B cell (primary cell): ENCODE measurements at regions not wholly inside any gene's neighbourhood (a gene's known extent, or its start where the extent isn't known, plus 50 kb on each side); places are given as distances from the start of the nearest gene placed in this dataset.

Experiments
- ATAC-seq: fragments of 200-7000 bp; cut with Tn5 transposase; one replicate; pipeline ENCODE4 v1.10.0; 2021; ENCODE audit warnings: low read depth, mild to moderate bottlenecking, moderate number of reproducible peaks, moderate library complexity
- CTCF ChIA-PET: fragments of 350-600 bp; sonication (Branson Sonifier 250); formaldehyde crosslinking; loops from one replicate; lab custom pipeline; 2021; ENCODE audit warnings: antibody characterized with exemption, inconsistent platforms; lab: Charles Lee
- POLR2A ChIA-PET: fragments of 350-600 bp; sonication (Branson Sonifier 250); formaldehyde crosslinking; loops from one replicate; lab custom pipeline; 2021; ENCODE audit warnings: antibody characterized with exemption; lab: Charles Lee
- DNase-seq: peaks from one replicate; pipeline ENCODE4 v3.0.0; 2013
- H2AFZ ChIP-seq: 2 replicates; pipeline ENCODE4 v1.6.1; 2012; ENCODE audit warnings: mild to moderate bottlenecking, low read depth, low read length; ENCODE audit not compliant: insufficient read depth, poor library complexity, severe bottlenecking
- H3K27ac ChIP-seq, 2 donors: 1 replicate in 1 of 2; 2 replicates in 1 of 2; pipeline ENCODE4 v1.5.1; 2012 to 2013; ENCODE audit warnings: low read length in 2 of 2, mild to moderate bottlenecking in 2 of 2, moderate library complexity in 1 of 2
- H3K27me3 ChIP-seq, 4 experiments: fragments of 200-600 bp in 1 of 4; sonication (generic) in 1 of 4; replicated peaks in 1 of 4; 1 replicate in 2 of 4; 2 replicates in 2 of 4; pipeline versions ENCODE4 v1.6.1 to v1.7.0; 2013 to 2016; ENCODE audit warnings: low read length in 3 of 4, mild to moderate bottlenecking in 2 of 4, mixed read lengths in 1 of 4, moderate library complexity in 1 of 4; ENCODE audit not compliant: insufficient read depth in 4 of 4, control insufficient read depth in 3 of 4; ENCODE audit errors: control extremely low read depth in 1 of 4
- H3K36me3 ChIP-seq, 2 experiments: replicated peaks in 1 of 2; 1 replicate in 1 of 2; 2 replicates in 1 of 2; pipeline versions ENCODE4 v1.6.1 to v1.7.1; 2013; ENCODE audit warnings: low read length in 1 of 2; ENCODE audit not compliant: insufficient read depth in 2 of 2, control insufficient read depth in 1 of 2; ENCODE audit errors: control extremely low read depth in 1 of 2, extremely low read depth in 1 of 2
- H3K4me1 ChIP-seq, 2 donors: fragments of 200-600 bp in 1 of 2; sonication (generic) in 1 of 2; 1 replicate in 1 of 2; 2 replicates in 1 of 2; pipeline versions ENCODE4 v1.5.1 to v1.6.1; 2013 to 2017; ENCODE audit warnings: low read length in 2 of 2; ENCODE audit not compliant: control insufficient read depth in 2 of 2, insufficient read depth in 2 of 2
- H3K4me2 ChIP-seq: replicated peaks from 2 replicates; pipeline ENCODE3; 2012; ENCODE audit warnings: mild to moderate bottlenecking, low read depth, low read length; ENCODE audit not compliant: poor library complexity, severe bottlenecking
- H3K4me3 ChIP-seq, 5 experiments: fragments of 200-600 bp in 1 of 5; sonication (generic) in 1 of 5; 1 replicate in 3 of 5; 2 replicates in 2 of 5; pipeline versions ENCODE4 v1.5.1 to v1.7.0; 2011 to 2016; ENCODE audit warnings: low read length in 4 of 5, mild to moderate bottlenecking in 4 of 5, low read depth in 2 of 5, control low read depth in 1 of 5, moderate library complexity in 1 of 5; ENCODE audit not compliant: insufficient read depth in 1 of 5; ENCODE audit errors: control extremely low read depth in 1 of 5, extremely low read depth in 1 of 5
- H3K79me2 ChIP-seq: fragments of 200-600 bp; sonication (generic); one replicate; pipeline ENCODE4 v1.6.0; 2016; ENCODE audit warnings: low read length; ENCODE audit not compliant: control insufficient read depth, insufficient read depth
- H3K9ac ChIP-seq: fragments of 200-600 bp; sonication (generic); 2 replicates; pipeline ENCODE4 v1.6.1; 2017; ENCODE audit warnings: mild to moderate bottlenecking, low read length, moderate library complexity
- H3K9me3 ChIP-seq, 3 donors: one replicate each; pipeline versions ENCODE4 v1.6.1 to v1.7.1; 2013; ENCODE audit warnings: low read length in 2 of 3; ENCODE audit not compliant: control insufficient read depth in 2 of 3, insufficient read depth in 1 of 3; ENCODE audit errors: control extremely low read depth in 1 of 3
- H4K20me1 ChIP-seq: 2 replicates; pipeline ENCODE4 v1.6.0; 2012; ENCODE audit warnings: mild to moderate bottlenecking, low read length; ENCODE audit not compliant: insufficient read depth, control insufficient read depth, poor library complexity, severe bottlenecking
- H3K27ac Mint-ChIP-seq: one replicate; pipeline ENCODE4 v1.8.0; 2021; ENCODE audit warnings: mixed read lengths
- H3K27me3 Mint-ChIP-seq: one replicate; pipeline ENCODE4 v1.8.0; 2021; ENCODE audit warnings: mixed read lengths
- H3K4me1 Mint-ChIP-seq: one replicate; pipeline ENCODE4 v1.8.0; 2021; ENCODE audit warnings: mixed read lengths
- H3K4me3 Mint-ChIP-seq: one replicate; pipeline ENCODE4 v1.8.0; 2021; ENCODE audit warnings: mixed read lengths
- H3K9me3 Mint-ChIP-seq: one replicate; pipeline ENCODE4 v1.8.0; 2022; ENCODE audit warnings: mixed read lengths; ENCODE audit not compliant: insufficient read depth
- EZH2 ChIP-seq: IDR thresholded peaks from 2 replicates; pipeline ENCODE4 v1.6.1; 2012; ENCODE audit warnings: borderline replicate concordance, low read depth, mild to moderate bottlenecking, moderate library complexity, low read length; ENCODE audit not compliant: insufficient read depth, poor library complexity, severe bottlenecking
- WGBS: methylation state at CpG from one replicate; pipeline ENCODE4 v1.1.5; 2013; ENCODE audit warnings: missing lambda C conversion rate; ENCODE audit not compliant: insufficient coverage; 5-methylcytosine and 5-hydroxymethylcytosine counted together
- intact Hi-C: fragments of 100-400 bp; cut with micrococcal nuclease; formaldehyde crosslinking; loops from one replicate; pipeline ENCODE4 v1.10.0; 2022
- TF ChIP-seq, protein P1 (sequence below): fragments of 200-600 bp; IDR thresholded peaks from one replicate; pipeline ENCODE4 v1.8.0; 2022; ENCODE audit warnings: antibody characterized with exemption, mild to moderate bottlenecking

DNA sequence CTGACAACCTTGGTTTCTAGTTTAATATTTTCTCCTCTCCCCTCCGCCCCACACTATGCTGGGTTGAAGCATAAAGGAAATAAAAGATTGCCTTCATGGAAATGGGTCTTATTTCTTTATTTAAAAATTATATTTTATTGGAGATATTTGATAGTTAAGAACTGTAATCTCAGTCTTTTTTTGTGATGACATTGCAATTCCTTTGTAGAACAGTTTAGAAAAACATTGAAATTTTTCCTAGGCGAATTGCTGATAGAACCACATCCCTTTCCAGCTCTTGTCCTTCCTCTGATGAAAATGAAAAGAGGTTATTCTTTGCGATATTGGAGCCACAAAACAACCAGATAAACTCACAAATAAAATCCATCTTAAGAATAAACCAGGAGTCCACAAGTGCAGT is 125.6 kb upstream of the NRIP1 start:
- H3K4me3 Mint-ChIP-seq, result no peak overlapping the region
- no peaks in the 10 kb centered on the region for H3K4me1 ChIP-seq
- no peaks in the 10 kb centered on the region for H3K36me3 ChIP-seq
- no peak for ATAC-seq
- no peaks in the 10 kb centered on the region for H3K27me3 ChIP-seq
- no peak overlapping the region for H3K4me3 ChIP-seq
- no peaks in the 10 kb centered on the region for H3K4me1 Mint-ChIP-seq
- WGBS, result no CpG with 5 or more reads among the region's 3 CpGs
- no peak for DNase-seq
- no peak overlapping the region for H3K27ac Mint-ChIP-seq
- H3K27ac ChIP-seq, result no peak overlapping the region
- CTCF ChIA-PET, result no interaction called here
- peaks cover 7% of the 10 kb centered on the region for H3K27me3 Mint-ChIP-seq
- no peak overlapping the region for H3K9ac ChIP-seq
- no peaks in the 10 kb centered on the region for H3K79me2 ChIP-seq
- H3K9me3 ChIP-seq, result no peaks in the 10 kb centered on the region
- TF ChIP-seq, protein P1, sequence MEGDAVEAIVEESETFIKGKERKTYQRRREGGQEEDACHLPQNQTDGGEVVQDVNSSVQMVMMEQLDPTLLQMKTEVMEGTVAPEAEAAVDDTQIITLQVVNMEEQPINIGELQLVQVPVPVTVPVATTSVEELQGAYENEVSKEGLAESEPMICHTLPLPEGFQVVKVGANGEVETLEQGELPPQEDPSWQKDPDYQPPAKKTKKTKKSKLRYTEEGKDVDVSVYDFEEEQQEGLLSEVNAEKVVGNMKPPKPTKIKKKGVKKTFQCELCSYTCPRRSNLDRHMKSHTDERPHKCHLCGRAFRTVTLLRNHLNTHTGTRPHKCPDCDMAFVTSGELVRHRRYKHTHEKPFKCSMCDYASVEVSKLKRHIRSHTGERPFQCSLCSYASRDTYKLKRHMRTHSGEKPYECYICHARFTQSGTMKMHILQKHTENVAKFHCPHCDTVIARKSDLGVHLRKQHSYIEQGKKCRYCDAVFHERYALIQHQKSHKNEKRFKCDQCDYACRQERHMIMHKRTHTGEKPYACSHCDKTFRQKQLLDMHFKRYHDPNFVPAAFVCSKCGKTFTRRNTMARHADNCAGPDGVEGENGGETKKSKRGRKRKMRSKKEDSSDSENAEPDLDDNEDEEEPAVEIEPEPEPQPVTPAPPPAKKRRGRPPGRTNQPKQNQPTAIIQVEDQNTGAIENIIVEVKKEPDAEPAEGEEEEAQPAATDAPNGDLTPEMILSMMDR, result no peak
- no peak for TF ChIP-seq EZH2
- POLR2A ChIA-PET, result no interaction called here
- no peak overlapping the region for H2AFZ ChIP-seq
- no peaks in the 10 kb centered on the region for H3K9me3 Mint-ChIP-seq
- intact Hi-C loops, result no loop called here
- H3K4me2 ChIP-seq, result no peak overlapping the region
- no peaks in the 10 kb centered on the region for H4K20me1 ChIP-seq

DNA sequence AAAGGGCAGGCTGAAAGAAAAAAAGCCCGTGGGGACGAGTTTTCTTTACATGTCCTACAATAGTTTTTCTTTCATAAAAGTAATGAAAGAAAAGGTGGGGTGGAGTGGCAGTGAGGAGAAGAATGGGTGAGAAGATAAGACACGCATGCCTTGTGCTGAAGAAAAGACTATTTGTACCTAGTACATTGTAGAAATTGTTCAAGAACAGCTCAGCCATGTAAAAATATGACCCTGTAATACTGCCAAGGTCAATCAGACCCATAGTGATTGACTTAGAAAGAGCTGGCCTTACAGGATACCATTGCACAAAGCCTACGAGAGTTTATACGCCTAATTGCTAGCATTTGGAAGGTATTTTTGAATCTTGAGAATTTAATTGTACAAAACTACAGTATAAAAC is 126.0 kb upstream of the NRIP1 start:
- H3K27ac ChIP-seq, result no peak overlapping the region
- CTCF ChIA-PET, result no interaction called here
- WGBS, result no CpG with 5 or more reads among the region's 5 CpGs
- no peak overlapping the region for H2AFZ ChIP-seq
- no peaks in the 10 kb centered on the region for H3K79me2 ChIP-seq
- no peak for DNase-seq
- no peaks in the 10 kb centered on the region for H3K9me3 Mint-ChIP-seq
- TF ChIP-seq EZH2, result no peak
- TF ChIP-seq, protein P1, result no peak
- intact Hi-C loops, result no loop called here
- POLR2A ChIA-PET, result no interaction called here
- H3K4me3 Mint-ChIP-seq, result no peak overlapping the region
- H3K9me3 ChIP-seq, result no peaks in the 10 kb centered on the region
- no peak overlapping the region for H3K4me2 ChIP-seq
- H3K9ac ChIP-seq, result no peak overlapping the region
- no peaks in the 10 kb centered on the region for H3K4me1 ChIP-seq
- no peak overlapping the region for H3K27ac Mint-ChIP-seq
- ATAC-seq, result no peak
- H3K27me3 ChIP-seq, result no peaks in the 10 kb centered on the region
- H4K20me1 ChIP-seq, result no peaks in the 10 kb centered on the region
- no peaks in the 10 kb centered on the region for H3K4me1 Mint-ChIP-seq
- peaks cover 7% of the 10 kb centered on the region for H3K27me3 Mint-ChIP-seq
- no peaks in the 10 kb centered on the region for H3K36me3 ChIP-seq
- no peak overlapping the region for H3K4me3 ChIP-seq
